NCI-H526 treated with DMSO at 0.1 percent for 48 hours (cell line): ENCODE measurements at regions not wholly inside any gene's neighbourhood (a gene's known extent, or its start where the extent isn't known, plus 50 kb on each side); places are given as distances from the start of the nearest gene placed in this dataset.

Experiments
- DNase-seq: peaks from one replicate; lab custom pipeline; 2025; lab: John Stamatoyannopoulos, UW

DNA sequence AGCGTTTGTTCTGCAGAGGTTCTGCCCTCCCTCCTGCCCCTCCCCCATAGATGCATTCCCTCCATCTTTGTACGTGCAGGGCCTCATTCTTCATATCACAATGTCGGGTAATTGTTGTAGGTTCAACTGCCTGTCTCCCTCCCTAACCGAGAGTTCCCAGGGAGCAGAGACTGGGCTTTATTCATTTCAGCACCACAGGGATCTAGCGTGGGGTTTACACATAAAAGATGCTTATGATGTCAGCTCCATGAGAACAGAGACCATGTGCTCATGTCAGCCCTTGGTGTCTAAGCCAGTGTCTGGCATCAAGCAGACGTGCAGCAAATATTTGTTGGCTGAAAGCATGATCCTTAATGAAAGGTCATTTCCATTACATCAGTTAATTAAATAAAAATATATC is 298.9 kb upstream of the TRIB2 start:
- DNase-seq, result no peak

DNA sequence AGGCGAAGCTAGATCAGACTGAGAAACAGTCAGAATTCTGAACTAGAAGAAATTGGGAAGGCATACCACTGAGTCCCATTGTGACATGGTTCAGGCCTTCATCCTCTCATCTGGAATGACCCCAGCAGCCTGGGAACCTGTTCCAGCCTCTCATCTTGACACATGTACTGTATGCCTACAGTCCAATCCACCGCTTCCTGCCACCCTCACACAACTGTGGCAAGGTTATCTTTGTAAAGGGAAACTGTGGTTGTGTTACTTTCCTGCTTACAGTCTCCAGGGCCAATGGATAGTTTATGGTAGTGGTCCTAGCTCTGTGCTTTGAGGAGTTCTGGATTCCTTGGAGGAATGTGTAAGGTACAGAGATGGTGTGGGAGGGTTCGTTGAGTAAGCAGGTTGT is 296.9 kb upstream of the TRIB2 start:
- DNase-seq, result no peak

- no peak for DNase-seq
Observed at GRCh38 chr2:12421046-12421445, 295.7 kb upstream of the TRIB2 start.

DNA sequence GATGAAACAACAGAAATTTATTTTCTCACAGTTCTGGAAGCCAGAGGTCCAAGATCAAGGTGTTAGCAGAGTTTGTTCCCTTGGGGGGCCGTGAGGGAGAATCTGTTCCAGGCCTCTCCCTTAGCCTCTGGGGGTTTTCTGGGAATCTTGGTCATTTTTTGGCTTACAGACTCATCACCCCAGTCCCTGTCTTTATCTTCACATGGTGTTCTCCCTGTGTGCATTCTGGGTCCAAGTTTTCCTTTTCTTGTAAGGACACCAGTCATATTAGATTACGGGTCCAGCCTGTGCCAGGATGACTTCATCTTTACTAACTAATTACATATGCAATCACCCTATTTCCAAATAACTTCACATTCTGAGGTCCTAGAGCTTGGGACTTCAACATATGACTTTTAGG is 292.5 kb upstream of the TRIB2 start:
- no peak for DNase-seq

DNA sequence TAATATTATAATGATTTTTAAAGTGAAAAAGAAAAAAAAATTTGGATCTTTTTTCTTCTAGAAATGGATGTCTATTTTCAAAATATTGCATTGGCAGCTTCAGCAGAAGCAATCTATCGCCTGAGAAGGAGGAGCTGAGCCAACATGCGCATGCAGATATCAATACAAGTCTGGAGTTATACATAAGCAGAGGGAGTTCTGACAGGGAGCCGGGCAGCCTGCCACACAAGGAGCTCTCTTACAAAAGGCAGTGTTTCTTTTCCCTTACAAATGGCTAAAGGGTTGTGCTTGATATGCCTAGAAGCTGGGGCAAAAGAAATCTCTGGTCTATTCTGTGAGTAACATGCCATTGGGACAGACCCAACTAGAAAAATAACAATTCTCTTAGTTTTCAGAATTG is 291.9 kb upstream of the TRIB2 start:
- DNase-seq, result no peak

- DNase-seq, result no peak
Observed at GRCh38 chr2:12428324-12428723, 288.4 kb upstream of the TRIB2 start.

GRCh38 chr2:12428786-12429185 is 287.9 kb upstream of the TRIB2 start:
- DNase-seq, result no peak

- DNase-seq, result no peak
Observed at GRCh38 chr2:12429779-12430406, 286.8 kb upstream of the TRIB2 start.

DNA sequence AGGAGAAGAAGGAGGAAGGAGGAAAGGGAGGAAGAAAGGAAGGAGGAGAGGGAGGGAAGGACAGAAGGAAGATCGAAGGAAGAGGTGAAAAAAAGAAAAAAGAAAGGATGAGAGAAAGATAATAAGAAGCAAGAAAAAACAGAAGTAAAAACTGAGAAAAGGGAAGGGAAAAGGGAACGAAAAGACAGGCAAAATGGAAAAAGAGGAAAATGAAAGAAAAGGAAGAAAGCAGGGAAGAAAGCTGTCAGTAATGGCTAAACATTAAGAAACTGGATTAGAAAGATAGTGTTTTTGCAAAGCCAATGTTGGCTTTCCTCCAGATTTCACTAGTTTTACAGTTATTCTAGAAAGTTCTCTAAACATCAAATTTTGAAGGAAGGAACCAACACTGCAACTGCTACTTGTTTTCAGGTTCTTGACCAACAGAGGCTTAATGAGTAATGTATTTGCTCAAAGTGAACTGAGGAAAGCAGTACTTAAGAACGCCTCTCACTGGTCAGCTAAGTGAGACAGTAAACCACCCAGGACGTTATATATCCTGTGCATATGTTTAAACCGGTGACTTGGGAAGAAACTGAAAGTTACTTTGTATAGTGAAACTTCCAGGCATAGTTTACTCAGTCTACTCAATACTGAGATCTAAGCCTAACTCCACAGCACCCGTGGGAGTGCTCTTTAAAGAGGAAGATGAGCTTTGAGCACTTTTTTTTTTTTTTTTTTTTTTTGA is 286.2 kb upstream of the TRIB2 start:
- DNase-seq, result no peak

GRCh38 chr2:12432985-12433625 is 283.6 kb upstream of the TRIB2 start:
- DNase-seq, result no peak

GRCh38 chr2:12433626-12433990 is 283.1 kb upstream of the TRIB2 start:
- DNase-seq, result no peak

DNA sequence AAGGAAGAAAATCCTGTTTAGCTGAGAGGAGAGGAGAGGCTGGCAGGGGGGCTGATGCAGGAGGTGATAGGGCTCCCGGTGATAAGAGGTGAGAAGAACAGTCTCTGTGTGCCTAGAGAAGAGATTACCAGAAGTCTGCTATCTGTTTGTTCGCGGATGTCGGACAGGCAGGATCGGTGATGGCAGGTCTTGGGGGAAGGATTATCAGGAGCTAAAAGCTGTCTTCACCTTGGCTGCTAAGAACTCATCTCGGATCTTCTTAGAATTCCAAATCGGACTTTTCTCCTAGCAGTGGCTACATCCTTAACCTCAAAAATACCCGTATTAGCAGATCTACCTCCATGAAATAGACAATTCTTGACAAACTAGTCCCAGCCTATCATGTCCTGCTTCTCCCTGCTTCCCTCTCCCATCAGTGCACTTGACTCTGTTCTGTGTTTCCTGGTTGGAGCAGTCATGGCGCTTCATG is 282.1 kb upstream of the TRIB2 start:
- no peak for DNase-seq

GRCh38 chr2:12435430-12436222 is 281.1 kb upstream of the TRIB2 start:
- no peak for DNase-seq

GRCh38 chr2:12436483-12436882 is 280.3 kb upstream of the TRIB2 start:
- DNase-seq, result no peak

- DNase-seq, result no peak
Observed at GRCh38 chr2:12436935-12437561, 279.7 kb upstream of the TRIB2 start.

GRCh38 chr2:12440731-12441130 is 276.0 kb upstream of the TRIB2 start:
- no peak for DNase-seq

DNA sequence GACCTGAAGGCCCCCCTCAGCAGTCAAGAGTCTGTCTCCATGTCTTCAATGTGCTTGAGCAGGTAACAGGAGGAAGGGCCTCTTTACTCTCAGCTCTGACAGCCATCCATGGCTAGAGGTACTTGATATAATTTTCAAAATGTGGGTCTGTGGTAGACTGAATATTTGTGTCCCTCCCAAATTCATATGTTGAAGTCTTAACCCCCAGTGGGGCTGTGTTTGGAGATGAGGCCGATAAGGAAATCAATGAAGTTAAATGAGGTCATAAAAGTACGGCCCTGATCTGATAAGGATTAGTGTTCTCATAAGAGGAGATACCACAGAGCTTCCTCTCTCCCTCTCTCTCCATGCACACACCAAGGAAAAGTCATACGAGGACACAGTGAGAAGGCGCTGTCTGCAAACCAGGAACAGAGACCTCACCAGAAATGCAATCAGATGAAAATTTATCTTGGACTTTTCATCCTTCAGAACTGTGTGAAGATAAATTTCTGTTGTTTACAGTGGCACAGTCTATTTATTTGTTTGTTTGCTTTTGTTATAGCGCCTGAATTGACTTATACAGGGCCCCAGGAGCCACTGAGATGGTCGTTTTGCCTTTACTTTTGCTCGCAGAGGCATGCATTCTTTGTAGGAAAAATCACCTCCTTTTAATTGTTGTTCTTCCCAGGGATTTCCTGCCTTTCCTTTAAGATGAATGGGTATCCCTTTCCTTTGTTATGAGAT is 274.8 kb upstream of the TRIB2 start:
- no peak for DNase-seq

- DNase-seq, result no peak
Observed at GRCh38 chr2:12442476-12442847, 274.3 kb upstream of the TRIB2 start.

GRCh38 chr2:12448846-12449505 is 267.8 kb upstream of the TRIB2 start:
- no peak for DNase-seq

- no peak for DNase-seq
Observed at GRCh38 chr2:12451726-12452125, 265.0 kb upstream of the TRIB2 start.

DNA sequence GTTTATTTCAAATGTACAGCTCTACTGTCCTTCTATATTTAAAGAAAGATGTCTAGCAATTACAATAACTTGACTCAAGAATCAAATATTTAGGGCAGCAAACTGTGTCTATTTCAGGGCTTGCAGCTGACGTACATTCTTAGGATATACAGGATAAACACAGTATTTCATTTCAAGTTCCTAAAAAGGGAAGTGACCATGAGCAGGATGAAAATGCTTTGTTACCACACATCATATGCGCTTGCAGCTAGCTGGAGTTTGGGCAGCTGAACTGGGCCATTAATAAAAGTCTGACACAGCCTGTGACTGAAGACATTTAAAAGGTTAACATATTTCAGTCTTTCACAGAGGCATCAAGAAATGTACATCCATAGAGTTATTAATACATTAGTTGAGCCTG is 264.6 kb upstream of the TRIB2 start:
- no peak for DNase-seq
